Nephron progenitor cell (in vitro differentiated cells): ENCODE measurements at regions not wholly inside any gene's neighbourhood (a gene's known extent, or its start where the extent isn't known, plus 50 kb on each side); places are given as distances from the start of the nearest gene placed in this dataset.
A peak's percentile ranks its signal among the peaks of the same experiment; 100 is the strongest.

Source experiments
- DNase-seq: peaks from one replicate; pipeline ENCODE4 v3.0.0; 2021
- H3K27ac Mint-ChIP-seq: 2 replicates; pipeline ENCODE4 v1.8.0; 2021; ENCODE audit warnings: mild to moderate bottlenecking, moderate library complexity, mixed read lengths
- H3K27me3 Mint-ChIP-seq: 2 replicates; pipeline ENCODE4 v1.8.0; 2021; ENCODE audit warnings: mild to moderate bottlenecking, low read depth, mixed read lengths; ENCODE audit not compliant: poor library complexity
- H3K36me3 Mint-ChIP-seq: 2 replicates; pipeline ENCODE4 v1.8.0; 2021; ENCODE audit warnings: low read depth, mixed read lengths
- H3K4me1 Mint-ChIP-seq: 2 replicates; pipeline ENCODE4 v1.8.0; 2021; ENCODE audit warnings: mixed read lengths
- H3K4me3 Mint-ChIP-seq: 2 replicates; pipeline ENCODE4 v1.8.0; 2021; ENCODE audit warnings: mild to moderate bottlenecking, moderate library complexity, mixed read lengths
- H3K9me3 Mint-ChIP-seq: 2 replicates; pipeline ENCODE4 v1.8.0; 2021; ENCODE audit warnings: mild to moderate bottlenecking, moderate library complexity, mixed read lengths
- CTCF ChIP-seq: fragments of 200-600 bp; sonication (generic); IDR thresholded peaks from 2 replicates; pipeline ENCODE4 v1.5.0; 2021; ENCODE audit warnings: antibody characterized with exemption

GRCh38 chr9:106526716-106527204 lies 336.2 kb upstream of the ZNF462 start:
- DNase-seq: no peak
- Mint-ChIP-seq H3K4me3 (no peak overlapping the region), H3K27ac (no peak overlapping the region), H3K27me3 (no peaks in the 10 kb centered on the region), H3K36me3 (no peaks in the 10 kb centered on the region), H3K4me1 (no peaks in the 10 kb centered on the region), H3K9me3 (peaks cover 13% of the 10 kb centered on the region)
- TF ChIP-seq CTCF: no peak

GRCh38 chr9:106528158-106528557 lies 334.8 kb upstream of the ZNF462 start:
- no peaks in the 10 kb centered on the region for H3K4me1 Mint-ChIP-seq
- H3K27me3 Mint-ChIP-seq: no peaks in the 10 kb centered on the region
- H3K36me3 Mint-ChIP-seq: no peaks in the 10 kb centered on the region
- peaks cover 7% of the 10 kb centered on the region for H3K9me3 Mint-ChIP-seq
- no peak overlapping the region for H3K27ac Mint-ChIP-seq
- no peak overlapping the region for H3K4me3 Mint-ChIP-seq
- DNase-seq: no peak
- TF ChIP-seq CTCF: no peak

DNA sequence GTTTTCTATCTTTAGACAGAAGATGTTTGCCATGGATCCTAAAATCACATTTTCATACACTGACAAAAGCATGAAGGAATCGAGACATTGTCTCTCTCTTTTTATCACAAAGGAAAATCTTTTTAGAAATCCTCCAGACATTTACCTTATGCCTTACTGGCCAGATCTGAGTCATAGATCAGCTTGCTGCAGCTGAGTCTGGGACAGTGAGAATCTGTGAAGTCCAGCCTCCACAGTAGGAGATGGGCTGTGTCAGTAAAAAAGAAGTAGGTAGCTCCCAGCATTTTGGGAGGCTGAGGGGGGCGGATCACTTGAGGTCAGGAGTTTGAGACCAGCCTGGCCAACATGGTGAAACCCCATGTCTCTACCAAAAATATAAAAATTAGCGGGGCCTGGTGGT lies 333.4 kb upstream of the ZNF462 start:
- Mint-ChIP-seq H3K36me3 (no peaks in the 10 kb centered on the region), H3K27ac (no peak overlapping the region), H3K4me1 (no peaks in the 10 kb centered on the region), H3K27me3 (no peaks in the 10 kb centered on the region), H3K9me3 (no peaks in the 10 kb centered on the region), H3K4me3 (no peak overlapping the region)
- TF ChIP-seq CTCF: no peak
- DNase-seq: no peak

DNA sequence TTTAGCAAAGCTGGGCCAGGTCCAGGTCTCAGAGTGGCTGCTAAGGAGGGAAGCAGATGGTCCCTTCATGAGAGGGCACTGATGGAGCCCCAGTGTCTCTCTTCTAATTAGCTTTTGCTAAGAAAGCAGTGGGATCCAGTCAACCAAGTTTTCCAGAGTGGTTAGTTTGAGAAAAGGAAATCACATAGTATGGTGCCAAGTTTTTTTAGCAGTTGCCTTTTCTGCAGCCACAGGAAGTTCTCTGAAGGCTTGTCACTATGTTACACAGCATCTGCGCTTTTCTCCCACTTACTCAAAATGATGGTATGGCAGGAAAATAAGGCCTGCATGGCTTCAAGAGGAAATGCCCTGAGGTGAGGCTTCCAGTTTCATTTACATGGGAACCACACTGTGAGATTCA lies 331.5 kb upstream of the ZNF462 start:
- Mint-ChIP-seq H3K9me3 (no peaks in the 10 kb centered on the region), H3K27me3 (no peaks in the 10 kb centered on the region), H3K27ac (no peak overlapping the region), H3K4me1 (peaks cover 12% of the 10 kb centered on the region), H3K36me3 (no peaks in the 10 kb centered on the region), H3K4me3 (no peak overlapping the region)
- no peak for DNase-seq
- TF ChIP-seq CTCF: no peak

GRCh38 chr9:106532306-106533015 lies 330.5 kb upstream of the ZNF462 start:
- no peaks in the 10 kb centered on the region for H3K9me3 Mint-ChIP-seq
- DNase-seq: peak; percentile 3
- no peak for TF ChIP-seq CTCF
- H3K27me3 Mint-ChIP-seq: no peaks in the 10 kb centered on the region
- H3K4me3 Mint-ChIP-seq: no peak overlapping the region
- no peaks in the 10 kb centered on the region for H3K36me3 Mint-ChIP-seq
- no peak overlapping the region for H3K27ac Mint-ChIP-seq
- peaks cover 15% of the 10 kb centered on the region for H3K4me1 Mint-ChIP-seq

- Mint-ChIP-seq H3K36me3 (no peaks in the 10 kb centered on the region), H3K9me3 (peaks cover 3% of the 10 kb centered on the region), H3K4me1 (peaks cover 15% of the 10 kb centered on the region), H3K27ac (no peak overlapping the region), H3K27me3 (no peaks in the 10 kb centered on the region), H3K4me3 (no peak overlapping the region)
- DNase-seq: no peak
- no peak for TF ChIP-seq CTCF
Observed at GRCh38 chr9:106534800-106535199, 328.2 kb upstream of the ZNF462 start.
